PC-3 (cell line): ENCODE measurements at regions not wholly inside any gene's neighbourhood (a gene's known extent, or its start where the extent isn't known, plus 50 kb on each side); places are given as distances from the start of the nearest gene placed in this dataset.

ENCODE experiments used
- ATAC-seq: fragments of 200-7000 bp; cut with Tn5 transposase; 2 replicates; pipeline ENCODE4 v1.9.1; 2020; ENCODE audit warnings: mild to moderate bottlenecking, moderate library complexity
- BruUV-seq: library from RNA; stranded (reverse); fragments of 400-500 nt; replicated peaks from 2 replicates; lab custom pipeline; 2021; lab: Mats Ljungman, UMichigan
- CTCF ChIA-PET: fragments of 300-600 bp; sonication (Branson Sonifier 250); formaldehyde crosslinking; loops from one replicate; lab custom pipeline; 2022; ENCODE audit warnings: antibody characterized with exemption; lab: Charles Lee
- POLR2A ChIA-PET: fragments of 300-600 bp; sonication (Branson Sonifier 250); formaldehyde crosslinking; loops from one replicate; lab custom pipeline; 2022; ENCODE audit warnings: antibody characterized with exemption; ENCODE audit not compliant: unreplicated experiment; lab: Charles Lee
- DNase-seq: peaks from one replicate; pipeline ENCODE4 v3.0.0-alpha.2; 2015
- H2AFZ ChIP-seq: fragments of 300-600 bp; sonication (generic); 2 replicates; pipeline ENCODE4 v1.6.0; 2016; ENCODE audit warnings: antibody characterized with exemption, low read length
- H3F3A ChIP-seq: fragments of 300-600 bp; sonication (generic); one replicate; pipeline ENCODE4 v1.6.0; 2017; ENCODE audit warnings: antibody characterized with exemption, low read length, control low read depth, mild to moderate bottlenecking; ENCODE audit not compliant: unreplicated experiment
- H3K27ac ChIP-seq: fragments of 300-600 bp; sonication (generic); 2 replicates; pipeline ENCODE4 v1.5.1; 2016; ENCODE audit warnings: mild to moderate bottlenecking, low read length
- H3K27me3 ChIP-seq: fragments of 300-600 bp; sonication (generic); 2 replicates; pipeline ENCODE4 v1.6.1; 2016; ENCODE audit warnings: low read length, mixed read lengths
- H3K36me3 ChIP-seq: fragments of 300-600 bp; sonication (generic); 2 replicates; pipeline ENCODE4 v1.6.1; 2016; ENCODE audit warnings: low read depth, mixed run types, low read length, mixed read lengths
- H3K4me1 ChIP-seq: fragments of 300-600 bp; sonication (generic); 2 replicates; pipeline ENCODE4 v1.5.1; 2016; ENCODE audit warnings: low read length; ENCODE audit not compliant: insufficient read depth
- H3K4me2 ChIP-seq: fragments of 300-600 bp; sonication (generic); 2 replicates; pipeline ENCODE4 v1.6.0; 2016; ENCODE audit warnings: low read length
- H3K4me3 ChIP-seq: fragments of 300-600 bp; sonication (generic); 2 replicates; pipeline ENCODE4 v1.5.1; 2016; ENCODE audit warnings: mild to moderate bottlenecking, low read length, mixed read lengths
- H3K79me2 ChIP-seq: fragments of 300-600 bp; sonication (generic); 2 replicates; pipeline ENCODE4 v1.6.1; 2017; ENCODE audit warnings: low read length, mixed read lengths
- H3K9ac ChIP-seq: fragments of 300-600 bp; sonication (generic); 2 replicates; pipeline ENCODE4 v1.6.0; 2016; ENCODE audit warnings: mild to moderate bottlenecking, low read length
- H3K9me2 ChIP-seq: fragments of 300-600 bp; sonication (generic); replicated peaks from 2 replicates; pipeline ENCODE4 v1.6.1; 2016; ENCODE audit warnings: mixed run types, low read length, mixed read lengths
- H3K9me3 ChIP-seq: fragments of 300-600 bp; sonication (generic); 2 replicates; pipeline ENCODE4 v1.6.1; 2016; ENCODE audit warnings: low read length, mixed read lengths
- H4K20me1 ChIP-seq: fragments of 300-600 bp; sonication (generic); 2 replicates; pipeline ENCODE4 v1.6.1; 2016; ENCODE audit warnings: low read length, mixed read lengths
- EZH2 ChIP-seq: fragments of 300-600 bp; sonication (generic); IDR thresholded peaks from one replicate; pipeline ENCODE4 v1.6.1; 2017; ENCODE audit warnings: antibody characterized with exemption, mild to moderate bottlenecking, low read length; ENCODE audit not compliant: unreplicated experiment
- EZH2phosphoT487 ChIP-seq: fragments of 300-600 bp; sonication (generic); IDR thresholded peaks from 2 replicates; pipeline ENCODE4 v1.6.1; 2018; ENCODE audit warnings: mild to moderate bottlenecking, antibody characterized with exemption, low read length, borderline replicate concordance
- intact Hi-C: fragments of 100-400 bp; cut with micrococcal nuclease; formaldehyde crosslinking; loops from 2 replicates; pipeline ENCODE4 v1.9.0; 2023
- TF ChIP-seq, protein P1 (sequence below): fragments of 300-600 bp; sonication (generic); conservative IDR thresholded peaks from 2 replicates; pipeline ENCODE4 v1.5.1; 2017; ENCODE audit warnings: antibody characterized with exemption, low read depth, mild to moderate bottlenecking, low read length

DNA sequence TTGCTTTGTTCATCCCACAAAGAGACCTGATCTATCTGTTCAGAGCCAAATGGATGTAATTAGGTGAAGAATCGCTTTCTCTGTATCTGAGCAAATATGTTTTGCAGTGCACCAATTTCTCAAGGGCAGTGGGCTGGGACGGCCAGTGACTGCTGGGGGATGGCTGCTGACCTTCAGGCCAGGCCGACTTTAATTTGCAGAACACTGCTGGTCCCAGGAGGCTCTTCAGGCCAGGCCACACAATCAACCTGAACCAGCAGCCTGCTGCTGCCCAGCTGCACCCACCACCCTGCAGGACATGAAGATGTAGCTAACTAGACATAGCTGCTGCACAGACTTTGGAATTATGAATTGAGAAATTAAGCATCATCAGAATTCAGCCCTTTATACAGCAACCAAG is 194.4 kb upstream of the ONECUT1 start:
- Histone ChIP-seq H3K4me3 (no peak overlapping the region), H3F3A (no peaks in the 10 kb centered on the region), H3K4me2 (no peak overlapping the region), H3K9ac (no peak overlapping the region), H4K20me1 (no peaks in the 10 kb centered on the region), H3K27me3 (0 out of 2 replicates have a peak, but pooled peaks cover 12% of the 10 kb centered on the region), H3K27ac (no peak overlapping the region), H3K9me3 (no peaks in the 10 kb centered on the region), H2AFZ (no peak overlapping the region), H3K79me2 (no peaks in the 10 kb centered on the region), H3K36me3 (no peaks in the 10 kb centered on the region), H3K9me2 (no peaks in the 10 kb centered on the region), H3K4me1 (no peaks in the 10 kb centered on the region)
- intact Hi-C loops: no loop called here
- ChIA-PET POLR2A (no interaction called here), CTCF (no interaction called here)
- no peak for DNase-seq
- BruUV-seq: no TSS peak
- ATAC-seq: no peak
- TF ChIP-seq, protein P1, sequence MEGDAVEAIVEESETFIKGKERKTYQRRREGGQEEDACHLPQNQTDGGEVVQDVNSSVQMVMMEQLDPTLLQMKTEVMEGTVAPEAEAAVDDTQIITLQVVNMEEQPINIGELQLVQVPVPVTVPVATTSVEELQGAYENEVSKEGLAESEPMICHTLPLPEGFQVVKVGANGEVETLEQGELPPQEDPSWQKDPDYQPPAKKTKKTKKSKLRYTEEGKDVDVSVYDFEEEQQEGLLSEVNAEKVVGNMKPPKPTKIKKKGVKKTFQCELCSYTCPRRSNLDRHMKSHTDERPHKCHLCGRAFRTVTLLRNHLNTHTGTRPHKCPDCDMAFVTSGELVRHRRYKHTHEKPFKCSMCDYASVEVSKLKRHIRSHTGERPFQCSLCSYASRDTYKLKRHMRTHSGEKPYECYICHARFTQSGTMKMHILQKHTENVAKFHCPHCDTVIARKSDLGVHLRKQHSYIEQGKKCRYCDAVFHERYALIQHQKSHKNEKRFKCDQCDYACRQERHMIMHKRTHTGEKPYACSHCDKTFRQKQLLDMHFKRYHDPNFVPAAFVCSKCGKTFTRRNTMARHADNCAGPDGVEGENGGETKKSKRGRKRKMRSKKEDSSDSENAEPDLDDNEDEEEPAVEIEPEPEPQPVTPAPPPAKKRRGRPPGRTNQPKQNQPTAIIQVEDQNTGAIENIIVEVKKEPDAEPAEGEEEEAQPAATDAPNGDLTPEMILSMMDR: no peak
- TF ChIP-seq EZH2phosphoT487: no peak
- no peak for TF ChIP-seq EZH2

GRCh38 chr15:52980446-52980845 is 190.3 kb upstream of the ONECUT1 start:
- POLR2A ChIA-PET: no interaction called here

DNA sequence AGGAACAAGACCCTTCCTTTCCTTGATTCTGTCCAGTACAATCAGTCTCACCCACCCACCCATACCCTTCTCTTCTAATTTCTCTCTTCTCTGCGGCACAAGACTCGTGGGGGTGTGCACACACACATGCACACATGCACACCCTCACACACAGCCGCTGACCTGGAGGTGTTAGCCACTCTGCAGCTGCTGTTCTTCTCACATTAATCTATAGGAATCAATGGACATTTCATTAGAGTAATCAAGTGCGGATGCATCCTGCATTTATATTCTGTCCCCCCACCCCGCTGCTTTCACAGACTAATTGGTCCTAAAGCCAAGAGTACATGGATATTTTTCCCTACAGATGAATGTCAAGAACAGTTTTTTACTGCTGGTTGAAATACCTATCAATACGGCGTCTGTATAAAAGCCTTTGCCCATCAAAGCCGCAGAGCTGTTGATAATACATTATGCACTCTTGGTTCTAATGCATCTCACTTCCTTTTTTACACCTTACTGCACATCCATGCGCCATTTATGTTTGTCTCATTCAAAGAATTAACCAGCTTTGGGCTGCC is 186.5 kb upstream of the ONECUT1 start:
- H3K9ac ChIP-seq: no peak overlapping the region
- no peaks in the 10 kb centered on the region for H3K9me3 ChIP-seq
- H3K9me2 ChIP-seq: no peaks in the 10 kb centered on the region
- no peaks in the 10 kb centered on the region for H3K4me1 ChIP-seq
- POLR2A ChIA-PET: no interaction called here
- ATAC-seq (no peak), DNase-seq (no peak)
- H4K20me1 ChIP-seq: no peaks in the 10 kb centered on the region
- H3F3A ChIP-seq: no peaks in the 10 kb centered on the region
- no peaks in the 10 kb centered on the region for H3K79me2 ChIP-seq
- intact Hi-C loops: no loop called here
- no peak overlapping the region for H3K4me2 ChIP-seq
- TF ChIP-seq EZH2 (no peak), EZH2phosphoT487 (no peak)
- TF ChIP-seq, protein P1: no peak
- BruUV-seq: no TSS peak
- peaks cover 10% of the 10 kb centered on the region; the same call in 1 of the 2 replicates for H3K27me3 ChIP-seq
- no peak overlapping the region for H2AFZ ChIP-seq
- H3K27ac ChIP-seq: no peak overlapping the region
- CTCF ChIA-PET: no interaction called here
- H3K4me3 ChIP-seq: no peak overlapping the region
- H3K36me3 ChIP-seq: no peaks in the 10 kb centered on the region

More at GRCh38 chr15:52980446-52980845, 190.3 kb upstream of the ONECUT1 start:
- no peak for DNase-seq
- no peaks in the 10 kb centered on the region for H3F3A ChIP-seq
- CTCF ChIA-PET: no interaction called here
- no peak overlapping the region for H3K4me2 ChIP-seq
- intact Hi-C loops: no loop called here
- H4K20me1 ChIP-seq: no peaks in the 10 kb centered on the region
- TF ChIP-seq EZH2 (no peak), EZH2phosphoT487 (no peak)
- TF ChIP-seq, protein P1: no peak
- no peak overlapping the region for H3K9ac ChIP-seq
- H3K27ac ChIP-seq: no peak overlapping the region
- no peaks in the 10 kb centered on the region for H3K9me2 ChIP-seq
- peaks cover 14% of the 10 kb centered on the region; the same call in 1 of the 2 replicates for H3K27me3 ChIP-seq
- H3K36me3 ChIP-seq: no peaks in the 10 kb centered on the region
- H3K4me1 ChIP-seq: no peaks in the 10 kb centered on the region
- ATAC-seq: no peak
- no peaks in the 10 kb centered on the region for H3K79me2 ChIP-seq
- no peaks in the 10 kb centered on the region for H3K9me3 ChIP-seq
- no peak overlapping the region for H2AFZ ChIP-seq
- BruUV-seq: no TSS peak
- no peak overlapping the region for H3K4me3 ChIP-seq
